Tibial nerve (tissue), 4 donors: ENCODE measurements at regions not wholly inside any gene's neighbourhood (a gene's known extent, or its start where the extent isn't known, plus 50 kb on each side); places are given as distances from the start of the nearest gene placed in this dataset.

Source experiments
- EP300 ChIP-seq, 2 donors: sonication (generic); formaldehyde crosslinking; IDR thresholded peaks; one replicate each; pipeline ENCODE4 v1.6.1; 2017; ENCODE audit warnings: antibody characterized with exemption in 2 of 2, mild to moderate bottlenecking in 1 of 2
- POLR2A ChIP-seq, 2 donors: fragments of 450-650 bp; IDR thresholded peaks; one replicate each; pipeline ENCODE4 v1.6.1; 2017; ENCODE audit warnings: antibody characterized with exemption in 2 of 2, mild to moderate bottlenecking in 2 of 2, moderate library complexity in 2 of 2
- TF ChIP-seq, protein P1 (sequence below), 5 experiments: fragments of 200-600 bp in 3 of 5; fragments of 450-650 bp in 2 of 5; sonication (generic) in 3 of 5; IDR thresholded peaks; one replicate each; pipeline ENCODE4 v1.5.1; 2016 to 2019; ENCODE audit warnings: antibody characterized with exemption in 5 of 5, mild to moderate bottlenecking in 3 of 5, moderate library complexity in 2 of 5

DNA sequence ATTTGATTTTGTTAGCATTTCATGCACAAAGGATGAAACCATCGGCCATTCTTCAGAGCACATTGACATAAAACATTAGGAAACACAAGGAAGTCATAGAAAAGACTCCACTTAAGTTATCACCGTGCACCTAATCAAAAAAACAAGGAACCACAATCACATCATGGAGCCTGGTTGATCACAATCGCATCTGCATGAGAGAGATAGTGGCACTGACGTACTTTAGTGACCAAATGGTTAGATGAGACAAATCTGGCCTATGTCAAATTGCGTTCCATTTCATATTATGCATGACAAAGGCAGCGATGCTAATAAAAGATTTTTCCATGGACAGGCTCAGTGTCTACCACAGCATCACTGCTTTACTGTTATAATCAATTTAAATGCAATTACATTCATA lies 571.8 kb upstream of the ADGRL2 start:
- TF ChIP-seq, protein P1, sequence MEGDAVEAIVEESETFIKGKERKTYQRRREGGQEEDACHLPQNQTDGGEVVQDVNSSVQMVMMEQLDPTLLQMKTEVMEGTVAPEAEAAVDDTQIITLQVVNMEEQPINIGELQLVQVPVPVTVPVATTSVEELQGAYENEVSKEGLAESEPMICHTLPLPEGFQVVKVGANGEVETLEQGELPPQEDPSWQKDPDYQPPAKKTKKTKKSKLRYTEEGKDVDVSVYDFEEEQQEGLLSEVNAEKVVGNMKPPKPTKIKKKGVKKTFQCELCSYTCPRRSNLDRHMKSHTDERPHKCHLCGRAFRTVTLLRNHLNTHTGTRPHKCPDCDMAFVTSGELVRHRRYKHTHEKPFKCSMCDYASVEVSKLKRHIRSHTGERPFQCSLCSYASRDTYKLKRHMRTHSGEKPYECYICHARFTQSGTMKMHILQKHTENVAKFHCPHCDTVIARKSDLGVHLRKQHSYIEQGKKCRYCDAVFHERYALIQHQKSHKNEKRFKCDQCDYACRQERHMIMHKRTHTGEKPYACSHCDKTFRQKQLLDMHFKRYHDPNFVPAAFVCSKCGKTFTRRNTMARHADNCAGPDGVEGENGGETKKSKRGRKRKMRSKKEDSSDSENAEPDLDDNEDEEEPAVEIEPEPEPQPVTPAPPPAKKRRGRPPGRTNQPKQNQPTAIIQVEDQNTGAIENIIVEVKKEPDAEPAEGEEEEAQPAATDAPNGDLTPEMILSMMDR (IDR thresholded peaks at IDR 0.05), result no peak
- TF ChIP-seq POLR2A (IDR thresholded peaks at IDR 0.05), result no peak
- no peak for TF ChIP-seq EP300 (IDR thresholded peaks at IDR 0.05)
